HG03442 (cell line): ENCODE measurements at regions not wholly inside any gene's neighbourhood (a gene's known extent, or its start where the extent isn't known, plus 50 kb on each side); places are given as distances from the start of the nearest gene placed in this dataset.
"Not testable (repeated sequence)": the region's sequence is repeated elsewhere in the genome, so short reads cannot be mapped to it uniquely, and the experiment has no call there.

Experiments
- ATAC-seq: cut with Tn5 transposase; IDR thresholded peaks from one replicate; pipeline ENCODE4 v1.9.1; 2021; ENCODE audit warnings: mild to moderate bottlenecking, moderate library complexity; ENCODE audit not compliant: unreplicated experiment

DNA sequence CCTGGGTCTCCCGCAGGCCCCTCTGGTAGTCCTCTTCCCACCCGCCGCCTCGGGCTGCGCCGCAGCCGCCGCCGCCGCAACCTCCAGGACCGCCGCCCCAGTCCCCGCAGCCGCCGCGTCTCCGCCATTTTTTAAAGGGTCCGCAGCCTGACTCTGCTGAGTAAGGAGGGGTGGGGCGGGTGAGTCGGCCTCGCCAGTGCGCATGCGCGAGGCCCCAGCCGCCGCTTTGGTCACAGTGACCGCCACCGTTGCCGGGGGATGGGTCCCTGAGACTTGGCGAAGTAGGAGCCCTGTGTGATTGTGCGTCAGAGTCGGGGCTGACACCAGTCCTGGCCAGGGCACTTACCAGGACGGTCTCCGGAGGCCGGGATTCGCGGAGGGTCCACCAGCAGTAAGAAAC is 1424.2 kb upstream of the PCDH10 start:
- not testable (repeated sequence) for ATAC-seq

DNA sequence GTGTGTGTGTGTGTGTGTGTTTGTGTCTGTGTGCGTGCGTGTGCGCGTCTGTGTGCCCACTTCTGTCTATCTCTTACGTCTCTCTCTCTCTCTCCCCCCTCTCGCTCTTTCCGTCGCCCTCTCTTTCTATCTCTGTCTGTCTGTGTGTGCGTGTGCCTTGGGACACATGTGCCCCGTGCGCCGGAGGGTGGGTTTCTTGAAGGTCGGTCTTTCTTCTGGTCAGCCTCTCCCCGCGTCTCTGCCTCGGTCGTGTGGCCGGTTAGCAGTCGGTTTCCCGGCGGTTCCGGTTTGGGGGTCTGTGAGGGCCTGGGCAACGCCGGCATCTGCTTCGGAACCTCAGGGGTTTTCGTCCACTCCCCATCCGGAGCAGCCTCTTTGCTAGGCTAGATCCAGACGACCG is 1423.6 kb upstream of the PCDH10 start:
- ATAC-seq: not testable (repeated sequence)

DNA sequence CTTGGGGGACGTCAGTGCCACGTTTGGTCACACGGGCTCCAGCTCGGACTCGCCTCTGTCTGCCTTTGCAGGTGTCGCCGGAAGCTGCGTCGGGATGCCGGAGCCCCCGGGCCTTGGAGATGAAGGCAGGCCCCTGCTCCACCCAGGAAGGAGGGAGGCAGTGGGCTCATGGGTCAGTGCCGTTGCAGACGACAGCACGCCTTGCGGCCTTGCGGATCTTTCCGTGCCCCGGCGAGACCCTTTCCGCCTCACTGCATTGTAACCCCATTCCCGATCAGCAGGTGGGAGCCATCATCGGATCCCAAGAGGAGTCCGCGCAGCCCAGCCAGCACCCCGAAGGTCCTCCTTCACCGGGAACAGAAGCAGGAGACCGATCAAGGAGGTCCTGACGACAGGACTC is 1422.2 kb upstream of the PCDH10 start:
- ATAC-seq: not testable (repeated sequence)

DNA sequence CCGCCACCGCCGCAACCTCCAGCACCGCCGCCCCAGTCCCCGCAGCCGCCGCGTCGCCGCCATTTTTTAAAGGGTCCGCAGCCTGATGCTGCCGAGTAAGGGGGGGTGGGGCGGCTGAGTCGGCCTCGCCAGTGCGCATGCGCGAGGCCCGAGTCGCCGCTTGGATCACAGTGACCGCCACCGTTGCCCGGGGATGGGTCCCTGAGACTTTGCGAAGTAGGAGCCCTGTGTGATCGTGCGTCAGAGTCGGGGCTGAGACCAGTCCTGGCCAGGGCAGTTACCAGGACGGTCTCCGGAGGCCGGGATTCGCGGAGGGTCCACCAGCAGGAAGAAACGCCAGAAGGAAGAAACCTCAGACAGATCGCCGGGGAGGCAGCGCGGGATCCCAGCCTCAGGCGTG is 1421.7 kb upstream of the PCDH10 start:
- ATAC-seq: not testable (repeated sequence)

DNA sequence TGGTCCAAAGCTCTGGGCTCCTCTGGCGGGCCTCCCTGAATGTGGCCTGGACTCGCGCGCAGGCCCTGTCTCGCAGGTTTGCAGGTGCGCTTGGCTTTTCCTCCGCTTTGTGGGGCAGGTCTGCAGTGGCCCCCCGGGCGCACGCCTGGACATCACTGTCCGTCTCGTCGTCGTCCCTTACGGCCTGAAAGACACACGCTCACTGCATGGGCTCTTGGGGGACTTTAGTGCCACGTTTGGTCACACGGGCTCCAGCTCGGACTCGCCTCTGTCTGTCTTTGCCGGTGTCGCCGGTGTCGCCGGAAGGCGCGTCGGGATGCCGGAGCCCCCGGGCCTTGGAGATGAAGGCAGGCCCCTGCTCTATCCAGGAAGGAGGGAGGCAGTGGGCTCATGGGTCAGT is 1419.9 kb upstream of the PCDH10 start:
- not testable (repeated sequence) for ATAC-seq

DNA sequence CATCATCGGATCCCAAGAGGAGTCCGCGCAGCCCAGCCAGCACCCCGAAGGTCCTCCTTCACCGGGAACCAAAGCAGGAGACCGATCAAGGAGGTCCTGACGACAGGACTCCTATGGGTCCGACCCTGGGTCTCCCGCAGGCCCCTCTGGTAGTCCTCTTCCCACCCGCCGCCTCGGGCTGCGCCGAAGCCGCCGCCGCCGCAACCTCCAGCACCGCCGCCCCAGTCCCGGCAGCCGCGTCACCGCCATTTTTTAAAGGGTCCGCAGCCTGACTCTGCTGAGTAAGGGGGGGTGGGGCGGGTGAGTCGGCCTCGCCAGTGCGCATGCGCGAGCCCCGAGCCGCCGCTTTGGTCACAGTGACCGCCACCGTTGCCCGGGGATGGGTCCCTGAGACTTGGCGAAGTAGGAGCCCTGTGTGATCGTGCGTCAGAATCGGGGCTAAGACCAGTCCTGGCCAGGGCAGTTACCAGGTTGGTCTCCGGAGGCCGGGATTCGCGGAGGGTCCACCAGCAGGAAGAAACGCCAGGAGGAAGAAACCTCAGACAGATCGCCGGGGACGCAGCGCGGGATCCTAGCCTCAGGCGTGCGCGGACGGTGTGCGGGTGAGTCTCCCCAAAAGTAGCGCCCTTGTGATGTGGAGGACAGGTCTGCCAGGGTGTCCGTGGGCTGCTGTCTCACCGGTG is 1419.2 kb upstream of the PCDH10 start:
- not testable (repeated sequence) for ATAC-seq

DNA sequence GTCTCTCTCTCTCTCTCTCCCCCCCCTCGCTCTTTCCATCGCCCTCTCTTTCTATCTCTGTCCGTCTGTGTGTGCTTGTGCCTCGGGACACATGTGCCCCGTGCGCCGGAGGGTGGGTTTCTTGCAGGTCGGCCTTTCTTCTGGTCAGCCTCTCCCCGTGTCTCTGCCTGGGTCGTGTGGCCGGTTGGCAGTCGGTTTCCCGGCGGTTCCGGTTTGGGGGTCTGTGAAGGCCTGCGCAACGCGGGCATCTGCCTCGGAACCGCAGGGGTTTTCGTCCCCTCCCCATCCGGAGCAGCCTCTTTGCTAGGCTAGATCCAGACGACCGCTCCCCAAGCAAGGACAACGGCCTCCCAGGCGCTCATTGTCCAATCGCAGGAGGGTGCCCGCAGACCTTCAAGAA is 1418.5 kb upstream of the PCDH10 start:
- ATAC-seq: not testable (repeated sequence)

DNA sequence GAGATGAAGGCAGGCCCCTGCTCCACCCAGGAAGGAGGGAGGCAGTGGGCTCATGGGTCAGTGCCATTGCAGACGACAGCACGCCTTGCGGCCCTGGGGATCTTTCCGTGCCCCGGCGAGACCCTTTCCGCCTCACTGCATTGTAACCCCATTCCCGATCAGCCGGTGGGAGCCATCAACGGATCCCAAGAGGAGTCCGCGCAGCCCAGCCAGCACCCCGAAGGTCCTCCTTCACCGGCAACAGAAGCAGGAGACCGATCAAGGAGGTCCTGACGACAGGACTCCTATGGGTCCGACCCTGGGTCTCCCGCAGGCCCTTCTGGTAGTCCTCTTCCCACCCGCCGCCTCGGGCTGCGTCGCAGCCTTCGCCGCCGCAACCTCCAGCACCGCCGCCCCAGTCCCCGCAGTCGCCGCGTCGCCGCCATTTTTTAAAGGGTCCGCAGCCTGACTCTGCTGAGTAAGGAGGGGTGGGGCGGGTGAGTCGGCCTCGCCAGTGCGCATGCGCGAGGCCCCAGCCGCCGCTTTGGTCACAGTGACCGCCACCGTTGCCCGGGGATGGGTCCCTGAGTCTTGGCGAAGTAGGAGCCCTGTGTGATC is 1417.0 kb upstream of the PCDH10 start:
- ATAC-seq: not testable (repeated sequence)

DNA sequence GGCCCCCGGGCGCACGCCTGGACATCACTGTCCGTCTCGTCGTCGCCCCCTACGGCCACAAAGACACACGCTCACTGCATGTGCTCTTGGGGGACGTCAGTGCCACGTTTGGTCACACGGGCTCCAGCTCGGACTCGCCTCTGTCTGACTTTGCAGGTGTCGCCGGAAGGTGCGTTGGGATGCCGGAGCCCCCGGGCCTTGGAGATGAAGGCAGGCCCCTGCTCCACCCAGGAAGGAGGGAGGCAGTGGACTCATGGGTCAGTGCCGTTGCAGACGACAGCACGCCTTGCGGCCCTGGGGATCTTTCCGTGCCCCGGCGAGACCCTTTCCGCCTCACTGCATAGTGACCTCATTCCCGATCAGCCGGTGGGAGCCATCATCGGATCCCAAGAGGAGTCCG is 1414.8 kb upstream of the PCDH10 start:
- not testable (repeated sequence) for ATAC-seq

DNA sequence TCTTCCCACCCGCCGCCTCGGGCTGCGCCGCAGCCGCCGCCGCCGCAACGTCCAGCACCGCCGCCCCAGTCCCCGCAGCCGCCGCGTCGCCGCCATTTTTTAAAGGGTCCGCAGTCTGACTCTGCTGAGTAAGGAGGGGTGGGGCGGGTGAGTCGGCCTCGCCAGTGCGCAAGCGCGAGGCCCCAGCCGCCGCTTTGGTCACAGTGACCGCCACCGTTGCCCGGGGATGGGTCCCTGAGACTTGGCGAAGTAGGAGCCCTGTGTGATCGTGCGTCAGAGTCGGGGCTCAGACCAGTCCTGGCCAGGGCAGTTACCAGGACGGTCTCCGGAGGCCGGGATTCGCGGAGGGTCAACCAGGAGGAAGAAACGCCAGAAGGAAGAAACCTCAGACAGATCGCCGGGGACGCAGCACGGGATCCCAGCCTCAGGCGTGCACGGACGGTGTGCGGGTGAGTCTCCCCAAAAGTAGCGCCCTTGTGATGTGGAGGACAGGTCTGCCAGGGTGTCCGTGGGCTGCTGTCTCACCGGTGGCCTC is 1414.2 kb upstream of the PCDH10 start:
- ATAC-seq: not testable (repeated sequence)

DNA sequence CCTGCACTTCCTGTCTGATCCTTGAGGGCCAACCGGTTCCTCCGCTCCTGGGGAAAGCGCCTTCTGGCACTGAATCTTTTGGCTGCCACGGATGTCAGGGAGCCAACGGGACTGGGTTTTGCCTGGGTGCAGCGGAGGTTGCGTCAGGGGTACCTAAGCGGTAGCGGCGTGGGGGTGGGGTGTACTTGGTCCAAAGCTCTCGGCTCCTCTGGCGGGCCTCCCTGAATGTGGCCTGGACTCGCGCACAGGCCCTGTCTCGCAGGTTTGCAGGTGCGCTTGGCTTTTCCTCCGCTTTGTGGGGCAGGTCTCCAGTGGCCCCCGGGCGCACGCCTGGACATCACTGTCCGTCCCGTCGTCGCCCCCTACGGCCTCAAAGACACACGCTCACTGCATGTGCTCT is 1410.1 kb upstream of the PCDH10 start:
- not testable (repeated sequence) for ATAC-seq

DNA sequence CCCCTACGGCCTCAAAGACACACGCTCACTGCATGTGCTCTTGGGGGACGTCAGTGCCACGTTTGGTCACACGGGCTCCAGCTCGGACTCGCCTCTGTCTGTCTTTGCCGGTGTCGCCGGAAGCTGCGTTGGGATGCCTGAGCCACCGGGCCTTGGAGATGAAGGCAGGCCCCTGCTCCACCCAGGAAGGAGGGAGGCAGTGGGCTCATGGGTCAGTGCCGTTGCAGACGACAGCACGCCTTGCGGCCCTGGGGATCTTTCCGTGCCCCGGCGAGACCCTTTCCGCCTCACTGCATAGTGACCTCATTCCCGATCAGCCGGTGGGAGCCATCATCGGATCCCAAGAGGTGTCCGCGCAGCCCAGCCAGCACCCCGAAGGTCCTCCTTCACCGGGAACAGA is 1407.3 kb upstream of the PCDH10 start:
- ATAC-seq: not testable (repeated sequence)

DNA sequence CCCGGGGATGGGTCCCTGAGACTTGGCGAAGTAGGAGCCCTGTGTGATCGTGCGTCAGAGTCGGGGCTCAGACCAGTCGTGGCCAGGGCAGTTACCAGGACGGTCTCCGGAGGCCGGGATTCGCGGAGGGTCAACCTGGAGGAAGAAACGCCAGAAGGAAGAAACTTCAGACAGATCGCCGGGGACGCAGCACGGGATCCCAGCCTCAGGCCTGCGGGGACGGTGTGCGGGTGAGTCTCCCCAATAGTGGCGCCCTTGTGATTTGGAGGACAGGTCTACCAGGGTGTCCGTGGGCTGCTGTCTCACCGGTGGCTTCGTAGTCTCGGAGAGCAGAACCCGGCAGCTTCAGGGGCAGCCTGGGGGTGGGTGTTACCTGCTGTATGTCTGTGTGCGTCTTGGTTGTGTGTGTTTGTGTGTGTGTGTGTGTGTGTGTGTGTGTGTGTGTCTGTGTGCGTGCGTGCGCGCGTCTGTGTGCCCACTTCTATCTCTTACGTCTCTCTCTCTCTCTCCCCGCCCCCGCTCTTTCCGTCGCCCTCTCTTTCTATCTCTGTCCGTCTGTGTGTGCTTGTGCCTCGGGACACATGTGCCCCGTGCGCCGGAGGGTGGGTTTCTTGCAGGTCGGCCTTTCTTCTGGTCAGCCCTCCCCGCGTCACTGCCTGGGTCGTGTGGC is 1406.4 kb upstream of the PCDH10 start:
- not testable (repeated sequence) for ATAC-seq

DNA sequence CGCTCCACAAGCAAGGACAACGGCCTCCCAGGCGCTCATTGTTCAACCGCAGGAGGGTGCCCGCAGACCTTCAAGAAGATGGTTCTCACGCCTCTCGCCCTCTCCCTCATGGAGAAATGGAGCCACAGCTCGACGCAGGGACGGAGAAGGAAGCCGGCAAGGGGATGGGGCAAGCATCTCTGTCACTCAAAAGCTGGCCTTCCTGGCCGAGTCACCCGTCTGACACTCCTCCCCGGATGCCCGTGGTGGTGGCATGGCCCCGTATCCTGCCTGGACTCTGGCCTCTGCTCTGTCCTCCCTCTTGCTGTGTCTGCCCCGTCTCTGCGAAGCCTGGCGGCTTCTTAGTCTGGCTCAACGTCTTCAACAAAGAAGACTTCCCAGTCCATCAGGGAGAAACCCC is 1405.7 kb upstream of the PCDH10 start:
- not testable (repeated sequence) for ATAC-seq

DNA sequence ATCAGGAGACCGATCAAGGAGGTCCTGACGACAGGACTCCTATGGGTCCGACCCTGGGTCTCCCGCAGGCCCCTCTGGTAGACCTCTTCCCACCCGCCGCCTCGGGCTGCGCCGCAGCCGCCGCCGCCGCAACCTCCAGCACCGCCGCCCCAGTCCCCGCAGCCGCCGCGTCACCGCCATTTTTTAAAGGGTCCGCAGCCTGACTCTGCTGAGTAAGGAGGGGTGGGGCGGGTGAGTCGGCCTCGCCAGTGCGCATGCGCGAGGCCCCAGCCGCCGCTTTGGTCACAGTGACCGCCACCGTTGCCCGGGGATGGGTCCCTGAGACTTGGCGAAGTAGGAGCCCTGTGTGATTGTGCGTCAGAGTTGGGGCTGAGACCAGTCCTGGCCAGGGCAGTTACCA is 1401.9 kb upstream of the PCDH10 start:
- ATAC-seq: not testable (repeated sequence)

DNA sequence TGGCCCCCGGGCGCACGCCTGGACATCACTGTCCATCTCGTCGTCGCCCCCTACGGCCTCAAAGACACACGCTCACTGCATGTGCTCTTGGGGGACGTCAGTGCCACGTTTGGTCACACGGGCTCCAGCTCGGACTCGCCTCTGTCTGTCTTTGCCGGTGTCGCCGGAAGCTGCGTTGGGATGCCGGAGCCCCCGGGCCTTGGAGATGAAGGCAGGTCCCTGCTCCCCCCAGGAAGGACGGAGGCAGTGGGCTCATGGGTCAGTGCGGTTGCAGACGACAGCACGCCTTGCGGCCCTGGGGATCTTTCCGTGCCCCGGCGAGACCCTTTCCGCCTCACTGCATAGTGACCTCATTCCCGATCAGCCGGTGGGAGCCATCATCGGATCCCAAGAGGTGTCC is 1399.9 kb upstream of the PCDH10 start:
- not testable (repeated sequence) for ATAC-seq

DNA sequence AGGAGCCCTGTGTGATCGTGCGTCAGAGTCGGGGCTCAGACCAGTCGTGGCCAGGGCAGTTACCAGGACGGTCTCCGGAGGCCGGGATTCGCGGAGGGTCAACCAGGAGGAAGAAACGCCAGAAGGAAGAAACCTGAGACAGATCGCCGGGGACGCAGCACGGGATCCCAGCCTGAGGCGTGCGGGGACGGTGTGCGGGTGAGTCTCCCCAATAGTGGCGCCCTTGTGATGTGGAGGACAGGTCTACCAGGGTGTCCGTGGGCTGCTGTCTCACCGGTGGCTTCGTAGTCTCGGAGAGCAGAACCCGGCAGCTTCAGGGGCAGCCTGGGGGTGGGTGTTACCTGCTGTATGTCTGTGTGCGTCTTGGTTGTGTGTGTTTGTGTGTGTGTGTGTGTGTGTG is 1399.1 kb upstream of the PCDH10 start:
- not testable (repeated sequence) for ATAC-seq

DNA sequence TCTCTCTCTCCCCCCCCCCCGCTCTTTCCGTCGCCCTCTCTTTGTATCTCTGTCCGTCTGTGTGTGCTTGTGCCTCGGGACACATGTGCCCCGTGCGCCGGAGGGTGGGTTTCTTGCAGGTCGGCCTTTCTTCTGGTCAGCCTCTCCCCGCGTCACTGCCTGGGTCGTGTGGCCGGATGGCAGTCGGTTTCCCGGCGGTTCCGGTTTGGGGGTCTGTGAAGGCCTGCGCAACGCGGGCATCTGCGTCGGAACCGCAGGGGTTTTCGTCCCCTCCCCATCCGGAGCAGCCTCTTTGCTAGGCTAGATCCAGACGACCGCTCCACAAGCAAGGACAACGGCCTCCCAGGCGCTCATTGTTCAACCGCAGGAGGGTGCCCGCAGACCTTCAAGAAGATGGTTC is 1398.6 kb upstream of the PCDH10 start:
- ATAC-seq: not testable (repeated sequence)

DNA sequence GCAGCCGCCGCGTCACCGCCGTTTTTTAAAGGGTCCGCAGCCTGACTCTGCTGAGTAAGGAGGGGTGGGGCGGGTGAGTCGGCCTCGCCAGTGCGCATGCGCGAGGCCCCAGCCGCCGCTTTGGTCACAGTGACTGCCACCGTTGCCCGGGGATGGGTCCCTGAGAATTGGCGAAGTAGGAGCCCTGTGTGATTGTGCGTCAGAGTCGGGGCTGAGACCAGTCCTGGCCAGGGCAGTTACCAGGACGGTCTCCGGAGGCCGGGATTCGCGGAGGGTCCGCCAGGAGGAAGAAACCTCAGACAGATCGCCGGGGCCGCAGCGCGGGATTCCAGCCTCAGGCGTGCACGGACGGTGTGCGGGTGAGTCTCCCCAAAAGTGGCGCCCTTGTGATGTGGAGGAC is 1386.9 kb upstream of the PCDH10 start:
- not testable (repeated sequence) for ATAC-seq

DNA sequence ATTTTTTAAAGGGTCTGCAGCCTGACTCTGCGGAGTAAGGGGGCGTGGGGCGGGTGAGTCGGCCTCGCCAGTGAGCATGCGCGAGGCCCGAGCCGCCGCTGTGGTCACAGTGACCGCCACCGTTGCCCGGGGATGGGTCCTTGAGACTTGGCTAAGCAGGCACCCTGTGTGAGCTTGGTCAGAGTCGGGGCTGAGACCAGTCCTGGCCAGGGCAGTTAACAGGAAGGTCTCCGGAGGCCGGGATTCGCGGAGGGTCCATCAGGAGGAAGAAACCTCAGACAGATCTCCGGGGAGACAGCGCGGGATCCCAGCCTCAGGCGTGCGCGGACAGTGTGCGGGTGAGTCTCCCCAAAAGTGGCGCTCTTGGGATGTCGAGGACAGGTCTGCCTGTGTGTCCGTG is 1384.4 kb upstream of the PCDH10 start:
- ATAC-seq: no peak

DNA sequence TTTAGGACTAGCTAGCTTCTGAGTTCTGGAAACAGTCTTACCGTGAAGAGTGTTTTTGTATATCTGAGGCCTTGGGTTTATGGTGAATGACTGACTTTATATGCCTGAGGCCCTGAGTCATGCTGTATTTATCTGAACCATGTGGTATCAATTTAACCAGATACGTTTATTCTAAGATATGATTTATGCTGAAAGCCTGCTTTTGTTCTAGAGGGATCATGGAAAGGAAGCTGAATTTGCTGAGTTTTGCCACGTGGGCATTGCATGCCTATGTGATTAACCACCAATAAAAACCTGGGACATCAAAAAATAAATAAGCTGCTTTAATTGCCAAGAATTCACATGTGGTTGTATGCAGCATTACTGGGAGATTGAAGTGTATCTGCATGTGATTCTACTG is 1374.7 kb upstream of the PCDH10 start:
- ATAC-seq: not testable (repeated sequence)

DNA sequence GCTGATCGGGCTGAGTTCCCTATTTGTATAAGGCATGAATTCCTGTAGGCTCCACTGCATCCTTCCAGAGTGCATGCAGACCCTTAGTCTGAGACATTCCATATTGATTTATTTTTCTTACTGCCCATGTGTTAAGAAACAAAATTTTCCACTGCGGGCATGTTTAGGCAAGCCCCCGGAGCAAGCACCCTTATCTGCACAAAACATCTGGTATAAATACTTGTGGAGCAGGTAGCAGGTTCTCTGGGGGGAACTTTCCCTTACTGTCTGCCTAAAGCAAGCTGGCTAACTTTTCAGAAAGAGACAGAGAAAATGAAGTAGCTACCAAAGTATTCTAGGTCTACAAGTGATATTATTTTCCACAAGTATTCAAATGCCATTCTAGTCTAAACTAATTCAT is 1338.5 kb upstream of the PCDH10 start:
- not testable (repeated sequence) for ATAC-seq
